Neural progenitor cell (in vitro differentiated cells): ENCODE measurements at regions not wholly inside any gene's neighbourhood (a gene's known extent, or its start where the extent isn't known, plus 50 kb on each side); places are given as distances from the start of the nearest gene placed in this dataset.

Source experiments
- DNase-seq: peaks from one replicate; pipeline ENCODE4 v3.0.0-alpha.2; 2016; ENCODE audit warnings: low spot score
- H2AFZ ChIP-seq: fragments of 200-600 bp; sonication (generic); replicated peaks from 2 replicates; pipeline ENCODE4 v1.6.1; 2016; ENCODE audit warnings: antibody characterized with exemption
- H3F3A ChIP-seq: fragments of 200-600 bp; sonication (generic); 2 replicates; pipeline ENCODE4 v1.6.1; 2016; ENCODE audit warnings: antibody characterized with exemption, low read depth
- H3K27ac ChIP-seq: fragments of 200-600 bp; sonication (generic); 2 replicates; pipeline ENCODE4 v1.5.1; 2016; ENCODE audit warnings: mild to moderate bottlenecking
- H3K27me3 ChIP-seq: fragments of 200-600 bp; sonication (generic); 2 replicates; pipeline ENCODE4 v1.6.1; 2016; ENCODE audit warnings: mild to moderate bottlenecking, moderate library complexity
- H3K36me3 ChIP-seq: fragments of 200-600 bp; sonication (generic); 2 replicates; pipeline ENCODE4 v1.5.1; 2016
- H3K4me1 ChIP-seq: fragments of 200-600 bp; sonication (generic); 2 replicates; pipeline ENCODE4 v1.6.1; 2016; ENCODE audit warnings: mixed run types
- H3K4me2 ChIP-seq: fragments of 200-600 bp; sonication (generic); 2 replicates; pipeline ENCODE4 v1.6.1; 2016
- H3K4me3 ChIP-seq: fragments of 200-600 bp; sonication (generic); 2 replicates; pipeline ENCODE4 v1.5.1; 2016
- H3K79me2 ChIP-seq: fragments of 200-600 bp; sonication (generic); 2 replicates; pipeline ENCODE4 v1.6.1; 2016; ENCODE audit warnings: low read depth
- H3K9ac ChIP-seq: fragments of 200-600 bp; sonication (generic); 2 replicates; pipeline ENCODE4 v1.6.1; 2016
- H3K9me3 ChIP-seq: fragments of 200-600 bp; sonication (generic); 2 replicates; pipeline ENCODE4 v1.5.1; 2016; ENCODE audit warnings: low read depth
- H4K20me1 ChIP-seq: fragments of 200-600 bp; sonication (generic); 2 replicates; pipeline ENCODE4 v1.6.1; 2016; ENCODE audit warnings: low read depth
- H3K27ac Mint-ChIP-seq: 3 replicates; pipeline ENCODE4 v1.8.0; 2021; ENCODE audit warnings: mixed read lengths
- H3K27me3 Mint-ChIP-seq: 2 replicates; pipeline ENCODE4 v1.8.0; 2022; ENCODE audit warnings: low read depth, mild to moderate bottlenecking, inconsistent platforms, moderate library complexity, mixed read lengths; ENCODE audit not compliant: insufficient read depth
- H3K36me3 Mint-ChIP-seq: 3 replicates; pipeline ENCODE4 v1.8.0; 2021; ENCODE audit warnings: mixed read lengths
- H3K4me1 Mint-ChIP-seq: 3 replicates; pipeline ENCODE4 v1.8.0; 2021; ENCODE audit warnings: mixed read lengths
- H3K4me3 Mint-ChIP-seq: 3 replicates; pipeline ENCODE4 v1.8.0; 2021; ENCODE audit warnings: mild to moderate bottlenecking, moderate library complexity, mixed read lengths
- H3K9me3 Mint-ChIP-seq: 3 replicates; pipeline ENCODE4 v1.8.0; 2020; ENCODE audit warnings: mixed read lengths
- CTCF ChIP-seq: fragments of 200-600 bp; sonication (generic); IDR thresholded peaks from 2 replicates; pipeline ENCODE4 v1.5.1; 2017; ENCODE audit warnings: antibody characterized with exemption, mild to moderate bottlenecking
- EZH2 ChIP-seq: fragments of 200-600 bp; sonication (generic); IDR thresholded peaks from 2 replicates; pipeline ENCODE4 v1.6.1; 2017; ENCODE audit warnings: antibody characterized with exemption, mild to moderate bottlenecking, moderate library complexity
- EZH2phosphoT487 ChIP-seq: fragments of 200-600 bp; sonication (generic); IDR thresholded peaks from 2 replicates; pipeline ENCODE4 v1.6.1; 2017; ENCODE audit warnings: antibody characterized with exemption

- no peaks in the 10 kb centered on the region for H3F3A ChIP-seq
- Mint-ChIP-seq H3K27ac (no peak overlapping the region), H3K9me3 (no peaks in the 10 kb centered on the region), H3K4me3 (no peak overlapping the region), H3K4me1 (peaks cover 5% of the 10 kb centered on the region), H3K27me3 (peaks cover 3% of the 10 kb centered on the region), H3K36me3 (no peaks in the 10 kb centered on the region)
- H3K79me2 ChIP-seq, result no peaks in the 10 kb centered on the region
- no peak overlapping the region for H3K4me2 ChIP-seq
- H3K9ac ChIP-seq, result no peak overlapping the region
- H3K36me3 ChIP-seq, result no peaks in the 10 kb centered on the region
- H3K27ac ChIP-seq, result no peak overlapping the region
- no peak for TF ChIP-seq EZH2phosphoT487
- TF ChIP-seq EZH2, result no peak
- no peak for TF ChIP-seq CTCF
- no peaks in the 10 kb centered on the region for H4K20me1 ChIP-seq
- H3K4me1 ChIP-seq, result peaks cover 7% of the 10 kb centered on the region
- H3K9me3 ChIP-seq, result no peaks in the 10 kb centered on the region
- no peak overlapping the region for H3K4me3 ChIP-seq
- no peak for DNase-seq
- H3K27me3 ChIP-seq, result no peaks in the 10 kb centered on the region
- no peak overlapping the region for H2AFZ ChIP-seq
Observed at GRCh38 chr5:54608423-54609085, 91.0 kb downstream of the SNX18 start.

GRCh38 chr5:54607006-54607405, 89.4 kb downstream of the SNX18 start:
- Histone ChIP-seq H3K27me3 (no peaks in the 10 kb centered on the region), H3K9me3 (no peaks in the 10 kb centered on the region), H2AFZ (no peak overlapping the region), H3K79me2 (no peaks in the 10 kb centered on the region), H4K20me1 (no peaks in the 10 kb centered on the region), H3K4me1 (no peaks in the 10 kb centered on the region), H3K9ac (no peak overlapping the region), H3K4me2 (no peak overlapping the region), H3K36me3 (no peaks in the 10 kb centered on the region), H3K4me3 (no peak overlapping the region), H3F3A (no peaks in the 10 kb centered on the region), H3K27ac (no peak overlapping the region)
- Mint-ChIP-seq H3K9me3 (no peaks in the 10 kb centered on the region), H3K4me3 (no peak overlapping the region), H3K36me3 (no peaks in the 10 kb centered on the region), H3K27ac (no peak overlapping the region), H3K27me3 (peaks cover 3% of the 10 kb centered on the region), H3K4me1 (no peaks in the 10 kb centered on the region)
- DNase-seq, result no peak
- TF ChIP-seq EZH2phosphoT487, result no peak
- TF ChIP-seq CTCF, result no peak

GRCh38 chr5:54603372-54603771, 85.8 kb downstream of the SNX18 start:
- Mint-ChIP-seq H3K9me3 (peaks cover 15% of the 10 kb centered on the region), H3K4me1 (no peaks in the 10 kb centered on the region), H3K4me3 (no peak overlapping the region), H3K27ac (no peak overlapping the region), H3K27me3 (no peaks in the 10 kb centered on the region), H3K36me3 (no peaks in the 10 kb centered on the region)
- Histone ChIP-seq H3K9ac (no peak overlapping the region), H3K79me2 (no peaks in the 10 kb centered on the region), H3K36me3 (no peaks in the 10 kb centered on the region), H3K4me1 (no peaks in the 10 kb centered on the region), H3K27me3 (no peaks in the 10 kb centered on the region), H3K4me3 (no peak overlapping the region), H2AFZ (no peak overlapping the region), H3K4me2 (no peak overlapping the region), H3K27ac (no peak overlapping the region), H4K20me1 (no peaks in the 10 kb centered on the region), H3K9me3 (no peaks in the 10 kb centered on the region), H3F3A (no peaks in the 10 kb centered on the region)
- DNase-seq, result no peak
- TF ChIP-seq CTCF (no peak), EZH2 (no peak), EZH2phosphoT487 (no peak)
